ENCODE measurements at regions not wholly inside any gene's neighbourhood (a gene's known extent, or its start where the extent isn't known, plus 50 kb on each side); places are given as distances from the start of the nearest gene placed in this dataset.

DNA sequence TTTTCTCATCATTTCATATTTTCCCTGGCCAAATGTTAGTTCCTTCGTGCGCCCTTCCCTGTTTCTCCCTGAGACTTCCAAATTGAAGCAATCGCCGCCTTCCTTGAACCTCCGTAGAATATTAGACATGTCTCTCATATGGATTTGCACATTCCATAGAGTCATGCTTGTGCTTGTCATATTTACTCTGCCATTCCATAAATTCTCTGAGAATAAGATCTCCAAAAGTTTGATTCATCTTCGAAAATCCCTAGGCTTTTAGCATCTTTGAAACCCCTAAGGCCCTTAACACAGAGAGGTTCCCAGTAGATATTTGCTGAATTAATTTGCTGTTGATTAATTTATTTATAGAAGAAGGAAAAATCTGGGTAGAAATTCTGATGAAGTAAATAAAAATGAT, 202.2 kb upstream of the PIK3C3 start:
- TF ChIP-seq, protein P1, sequence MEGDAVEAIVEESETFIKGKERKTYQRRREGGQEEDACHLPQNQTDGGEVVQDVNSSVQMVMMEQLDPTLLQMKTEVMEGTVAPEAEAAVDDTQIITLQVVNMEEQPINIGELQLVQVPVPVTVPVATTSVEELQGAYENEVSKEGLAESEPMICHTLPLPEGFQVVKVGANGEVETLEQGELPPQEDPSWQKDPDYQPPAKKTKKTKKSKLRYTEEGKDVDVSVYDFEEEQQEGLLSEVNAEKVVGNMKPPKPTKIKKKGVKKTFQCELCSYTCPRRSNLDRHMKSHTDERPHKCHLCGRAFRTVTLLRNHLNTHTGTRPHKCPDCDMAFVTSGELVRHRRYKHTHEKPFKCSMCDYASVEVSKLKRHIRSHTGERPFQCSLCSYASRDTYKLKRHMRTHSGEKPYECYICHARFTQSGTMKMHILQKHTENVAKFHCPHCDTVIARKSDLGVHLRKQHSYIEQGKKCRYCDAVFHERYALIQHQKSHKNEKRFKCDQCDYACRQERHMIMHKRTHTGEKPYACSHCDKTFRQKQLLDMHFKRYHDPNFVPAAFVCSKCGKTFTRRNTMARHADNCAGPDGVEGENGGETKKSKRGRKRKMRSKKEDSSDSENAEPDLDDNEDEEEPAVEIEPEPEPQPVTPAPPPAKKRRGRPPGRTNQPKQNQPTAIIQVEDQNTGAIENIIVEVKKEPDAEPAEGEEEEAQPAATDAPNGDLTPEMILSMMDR (IDR thresholded peaks at IDR 0.05): no peak
- no peak for TF ChIP-seq POLR2A (IDR thresholded peaks at IDR 0.05)

Data from testis (tissue), 2 donors.